ENCODE measurements at regions not wholly inside any gene's neighbourhood (a gene's known extent, or its start where the extent isn't known, plus 50 kb on each side); places are given as distances from the start of the nearest gene placed in this dataset.

DNA sequence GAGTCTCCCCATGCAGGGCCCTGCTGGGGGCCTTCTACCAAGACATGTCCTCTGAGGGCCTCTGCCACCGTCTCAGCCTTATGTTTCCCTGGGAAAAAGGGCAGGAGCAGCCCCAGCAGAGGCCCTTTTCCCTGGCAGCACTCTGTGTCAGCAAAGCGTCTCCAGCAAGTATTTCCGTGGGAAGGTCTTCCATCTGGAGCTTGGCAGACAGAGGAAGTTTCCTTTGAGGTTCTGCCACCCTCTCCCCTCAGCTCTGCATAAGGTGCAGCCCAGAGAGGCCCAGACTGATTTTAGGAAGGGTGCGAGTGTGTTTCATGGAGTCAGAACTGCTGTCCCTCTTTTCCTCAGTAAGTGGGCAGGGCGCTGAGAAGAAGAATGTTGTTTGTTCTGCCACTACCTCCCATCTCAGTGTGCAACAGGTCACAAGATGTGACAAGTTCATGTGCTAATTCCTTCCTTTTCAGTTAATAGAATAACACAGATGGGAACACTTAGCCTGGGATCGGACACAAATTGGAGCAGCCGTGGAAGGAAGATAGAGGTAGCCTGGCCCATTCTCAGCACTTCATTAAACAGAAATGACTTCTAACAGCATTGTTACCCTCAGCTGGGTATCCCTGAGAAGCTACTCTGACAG is 784.4 kb downstream of the MAFB start:
- TF ChIP-seq, protein P1, sequence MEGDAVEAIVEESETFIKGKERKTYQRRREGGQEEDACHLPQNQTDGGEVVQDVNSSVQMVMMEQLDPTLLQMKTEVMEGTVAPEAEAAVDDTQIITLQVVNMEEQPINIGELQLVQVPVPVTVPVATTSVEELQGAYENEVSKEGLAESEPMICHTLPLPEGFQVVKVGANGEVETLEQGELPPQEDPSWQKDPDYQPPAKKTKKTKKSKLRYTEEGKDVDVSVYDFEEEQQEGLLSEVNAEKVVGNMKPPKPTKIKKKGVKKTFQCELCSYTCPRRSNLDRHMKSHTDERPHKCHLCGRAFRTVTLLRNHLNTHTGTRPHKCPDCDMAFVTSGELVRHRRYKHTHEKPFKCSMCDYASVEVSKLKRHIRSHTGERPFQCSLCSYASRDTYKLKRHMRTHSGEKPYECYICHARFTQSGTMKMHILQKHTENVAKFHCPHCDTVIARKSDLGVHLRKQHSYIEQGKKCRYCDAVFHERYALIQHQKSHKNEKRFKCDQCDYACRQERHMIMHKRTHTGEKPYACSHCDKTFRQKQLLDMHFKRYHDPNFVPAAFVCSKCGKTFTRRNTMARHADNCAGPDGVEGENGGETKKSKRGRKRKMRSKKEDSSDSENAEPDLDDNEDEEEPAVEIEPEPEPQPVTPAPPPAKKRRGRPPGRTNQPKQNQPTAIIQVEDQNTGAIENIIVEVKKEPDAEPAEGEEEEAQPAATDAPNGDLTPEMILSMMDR (IDR thresholded peaks at IDR 0.05) = no peak
- no peak for TF ChIP-seq POLR2A (IDR thresholded peaks at IDR 0.05)

Data from tibial nerve (tissue), 3 donors.